ENCODE measurements at regions not wholly inside any gene's neighbourhood (a gene's known extent, or its start where the extent isn't known, plus 50 kb on each side); places are given as distances from the start of the nearest gene placed in this dataset.

DNA sequence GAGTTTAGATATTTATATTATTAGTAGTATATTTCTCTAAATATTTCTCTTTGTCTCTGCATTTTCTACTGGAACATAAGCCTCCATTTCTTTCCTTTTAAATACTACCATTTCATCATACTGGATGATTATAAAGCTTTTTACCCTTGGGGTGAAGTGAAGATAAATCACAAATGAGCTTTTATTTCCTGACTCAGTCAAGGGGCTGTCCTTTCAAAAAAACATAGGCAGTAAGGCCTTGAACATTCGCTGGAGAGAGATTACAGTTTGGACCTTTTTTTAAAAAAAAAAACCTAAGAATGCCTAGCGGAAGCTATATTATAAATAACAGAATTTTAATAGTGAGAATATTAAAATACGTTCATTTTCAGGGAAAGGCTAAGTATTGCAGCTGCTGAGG lies 268.8 kb upstream of the PCDH9 start:
- Histone ChIP-seq H3K4me2 (no peak overlapping the region), H3K27ac (ENCODE audit: low read depth in 2 of 2, low read length in 1 of 2) (no peak overlapping the region), H3K4me1 (ENCODE audit: control insufficient read depth in 1 of 2, insufficient read depth in 2 of 2, low read depth in 1 of 2, low read length in 1 of 2) (peaks cover 0 to 7% of the 10 kb centered on the region in 2 experiments; a peak in 2 of 4 replicates), H3K36me3 (replicated peaks in 1 of 2; ENCODE audit: control insufficient read depth in 1 of 2, insufficient read depth in 2 of 2, low read length in 1 of 2) (no peaks in the 10 kb centered on the region), H3K27me3 (ENCODE audit: insufficient read depth) (no peaks in the 10 kb centered on the region), H4K20me1 (ENCODE audit: insufficient read depth) (no peaks in the 10 kb centered on the region), H3K9me3 (no peaks in the 10 kb centered on the region), H3K9ac (no peak overlapping the region), H2AFZ (ENCODE audit: low read depth) (no peak overlapping the region), H3K79me2 (ENCODE audit: insufficient read depth) (no peaks in the 10 kb centered on the region), H3K9me2 (no peaks in the 10 kb centered on the region), H3F3A (replicated peaks; ENCODE audit: insufficient read depth) (no peaks in the 10 kb centered on the region), H3K4me3 (ENCODE audit: low read depth in 2 of 2, low read length in 1 of 2) (no peak overlapping the region)
- ChIA-PET POLR2A (no interaction called here), CTCF (no interaction called here)
- 69% methylated on average over 3 of the region's 3 CpGs for WGBS (ENCODE audit: low lambda C conversion rate)
- no peak for DNase-seq
- TF ChIP-seq MXI1 (IDR thresholded peaks at IDR 0.05; ENCODE audit: low read depth, low read length) (no peak), SMC3 (IDR thresholded peaks at IDR 0.05; ENCODE audit: low read depth, low read length) (no peak), RAD21 (IDR thresholded peaks at IDR 0.05; ENCODE audit: low read length) (no peak), EP300 (IDR thresholded peaks at IDR 0.05; ENCODE audit: borderline replicate concordance in 1 of 2, low read depth in 1 of 2, low read length in 1 of 2) (no peak), CTCF (IDR thresholded peaks at IDR 0.05) (no peak), TAF1 (IDR thresholded peaks at IDR 0.05; ENCODE audit: borderline replicate concordance, low read depth, low read length) (no peak), YY1 (IDR thresholded peaks at IDR 0.05; ENCODE audit: low read depth) (no peak), RCOR1 (IDR thresholded peaks at IDR 0.05; ENCODE audit: low read length) (no peak), FOXM1 (IDR thresholded peaks at IDR 0.05; ENCODE audit: low read depth) (no peak), SIN3A (IDR thresholded peaks at IDR 0.05; ENCODE audit: borderline replicate concordance, low read depth, low read length) (no peak)
- TF ChIP-seq, protein P1, sequence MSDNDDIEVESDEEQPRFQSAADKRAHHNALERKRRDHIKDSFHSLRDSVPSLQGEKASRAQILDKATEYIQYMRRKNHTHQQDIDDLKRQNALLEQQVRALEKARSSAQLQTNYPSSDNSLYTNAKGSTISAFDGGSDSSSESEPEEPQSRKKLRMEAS (IDR thresholded peaks at IDR 0.05; ENCODE audit: low read depth) = no peak
- TF ChIP-seq, protein P2, sequence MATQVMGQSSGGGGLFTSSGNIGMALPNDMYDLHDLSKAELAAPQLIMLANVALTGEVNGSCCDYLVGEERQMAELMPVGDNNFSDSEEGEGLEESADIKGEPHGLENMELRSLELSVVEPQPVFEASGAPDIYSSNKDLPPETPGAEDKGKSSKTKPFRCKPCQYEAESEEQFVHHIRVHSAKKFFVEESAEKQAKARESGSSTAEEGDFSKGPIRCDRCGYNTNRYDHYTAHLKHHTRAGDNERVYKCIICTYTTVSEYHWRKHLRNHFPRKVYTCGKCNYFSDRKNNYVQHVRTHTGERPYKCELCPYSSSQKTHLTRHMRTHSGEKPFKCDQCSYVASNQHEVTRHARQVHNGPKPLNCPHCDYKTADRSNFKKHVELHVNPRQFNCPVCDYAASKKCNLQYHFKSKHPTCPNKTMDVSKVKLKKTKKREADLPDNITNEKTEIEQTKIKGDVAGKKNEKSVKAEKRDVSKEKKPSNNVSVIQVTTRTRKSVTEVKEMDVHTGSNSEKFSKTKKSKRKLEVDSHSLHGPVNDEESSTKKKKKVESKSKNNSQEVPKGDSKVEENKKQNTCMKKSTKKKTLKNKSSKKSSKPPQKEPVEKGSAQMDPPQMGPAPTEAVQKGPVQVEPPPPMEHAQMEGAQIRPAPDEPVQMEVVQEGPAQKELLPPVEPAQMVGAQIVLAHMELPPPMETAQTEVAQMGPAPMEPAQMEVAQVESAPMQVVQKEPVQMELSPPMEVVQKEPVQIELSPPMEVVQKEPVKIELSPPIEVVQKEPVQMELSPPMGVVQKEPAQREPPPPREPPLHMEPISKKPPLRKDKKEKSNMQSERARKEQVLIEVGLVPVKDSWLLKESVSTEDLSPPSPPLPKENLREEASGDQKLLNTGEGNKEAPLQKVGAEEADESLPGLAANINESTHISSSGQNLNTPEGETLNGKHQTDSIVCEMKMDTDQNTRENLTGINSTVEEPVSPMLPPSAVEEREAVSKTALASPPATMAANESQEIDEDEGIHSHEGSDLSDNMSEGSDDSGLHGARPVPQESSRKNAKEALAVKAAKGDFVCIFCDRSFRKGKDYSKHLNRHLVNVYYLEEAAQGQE (IDR thresholded peaks at IDR 0.05; ENCODE audit: low read depth, low read length) = no peak
- TF ChIP-seq, protein P3, sequence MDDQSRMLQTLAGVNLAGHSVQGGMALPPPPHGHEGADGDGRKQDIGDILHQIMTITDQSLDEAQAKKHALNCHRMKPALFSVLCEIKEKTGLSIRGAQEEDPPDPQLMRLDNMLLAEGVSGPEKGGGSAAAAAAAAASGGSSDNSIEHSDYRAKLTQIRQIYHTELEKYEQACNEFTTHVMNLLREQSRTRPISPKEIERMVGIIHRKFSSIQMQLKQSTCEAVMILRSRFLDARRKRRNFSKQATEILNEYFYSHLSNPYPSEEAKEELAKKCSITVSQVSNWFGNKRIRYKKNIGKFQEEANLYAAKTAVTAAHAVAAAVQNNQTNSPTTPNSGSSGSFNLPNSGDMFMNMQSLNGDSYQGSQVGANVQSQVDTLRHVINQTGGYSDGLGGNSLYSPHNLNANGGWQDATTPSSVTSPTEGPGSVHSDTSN (IDR thresholded peaks at IDR 0.05) = no peak

Data from SK-N-SH (cell line).